ENCODE measurements at regions not wholly inside any gene's neighbourhood (a gene's known extent, or its start where the extent isn't known, plus 50 kb on each side); places are given as distances from the start of the nearest gene placed in this dataset.

DNA sequence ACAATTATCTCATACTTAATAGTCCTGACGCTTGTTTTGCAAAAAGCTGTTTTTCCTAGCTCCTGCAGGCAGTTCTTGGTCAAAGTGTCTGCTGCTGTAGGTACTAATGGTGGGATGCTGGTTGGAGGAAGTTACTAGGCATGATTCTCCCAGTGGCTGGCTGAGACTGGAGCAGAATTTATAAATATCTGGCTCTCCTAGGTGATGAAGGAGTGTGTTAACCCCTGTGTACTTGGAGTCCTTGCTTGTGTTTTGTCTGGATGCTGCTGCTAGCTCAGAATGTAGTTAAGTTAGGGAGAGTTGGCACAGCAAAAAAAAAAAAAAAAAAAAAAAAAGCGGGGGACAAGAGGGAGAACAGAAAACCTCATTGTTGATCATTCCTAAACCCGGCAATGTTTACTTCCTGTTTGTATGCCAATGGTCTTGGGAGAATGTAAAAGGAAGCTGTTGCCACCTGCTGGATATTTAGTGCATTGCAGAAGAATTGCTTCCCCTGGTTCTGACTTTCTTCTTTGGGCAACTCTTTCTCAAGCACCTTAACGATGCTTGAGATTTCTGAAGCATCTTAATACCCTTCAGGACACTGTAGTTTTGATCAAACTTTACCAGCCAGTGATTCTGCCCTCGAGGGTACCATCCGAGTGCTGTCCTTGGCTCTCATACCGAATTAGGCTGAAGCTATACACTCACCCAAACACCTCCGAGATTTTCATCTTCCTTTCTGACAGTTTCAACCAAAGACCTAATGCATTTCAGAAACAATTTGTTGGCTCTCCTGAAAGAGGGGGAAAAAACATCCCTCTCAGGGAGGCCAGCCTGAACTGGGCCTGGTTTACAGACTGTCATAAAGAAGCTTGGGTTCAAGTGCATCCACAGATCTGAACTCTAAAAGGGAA is 71.7 kb upstream of the WWC1 start:
- peak; percentile 62 to 81 (median 76) for DNase-seq (ENCODE audit: low read depth in 4 of 4, low spot score in 3 of 4)

DNA sequence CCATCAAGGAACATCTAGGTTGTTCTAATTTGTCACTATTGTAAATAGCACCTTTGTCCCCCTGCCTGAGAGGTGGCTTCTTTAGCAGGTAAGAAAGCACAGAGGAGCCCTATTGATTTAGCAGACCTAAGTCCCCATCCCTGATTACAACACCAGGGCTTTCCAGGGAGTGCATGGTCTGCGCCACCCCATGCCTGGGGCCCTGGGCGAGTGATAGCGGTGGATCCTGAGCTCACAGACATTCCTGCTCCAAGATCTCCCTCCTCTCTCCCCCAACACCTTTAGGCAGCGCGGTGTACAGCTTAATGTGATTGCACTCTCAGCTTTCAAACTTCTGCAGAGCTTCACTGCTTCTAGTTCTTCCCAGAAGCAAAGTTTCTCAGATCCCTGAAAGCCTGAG is 67.4 kb upstream of the WWC1 start:
- no peak for DNase-seq (ENCODE audit: low read depth in 4 of 4, low spot score in 3 of 4)

DNA sequence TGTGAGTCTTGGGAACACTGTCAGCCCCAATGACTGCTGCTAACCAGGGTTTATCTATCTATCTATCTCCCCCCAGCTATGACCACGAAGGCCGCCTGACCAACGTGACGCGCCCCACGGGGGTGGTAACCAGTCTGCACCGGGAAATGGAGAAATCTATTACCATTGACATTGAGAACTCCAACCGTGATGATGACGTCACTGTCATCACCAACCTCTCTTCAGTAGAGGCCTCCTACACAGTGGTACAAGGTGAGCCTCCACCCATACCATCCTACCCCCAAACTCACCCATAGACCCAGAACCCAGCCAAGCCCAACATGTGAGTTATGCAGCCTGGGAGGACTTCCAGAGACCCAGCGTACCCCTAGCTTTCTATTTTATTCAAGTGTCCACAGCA is 65.4 kb upstream of the WWC1 start:
- DNase-seq (ENCODE audit: low read depth in 4 of 4, low spot score in 3 of 4): no peak

DNA sequence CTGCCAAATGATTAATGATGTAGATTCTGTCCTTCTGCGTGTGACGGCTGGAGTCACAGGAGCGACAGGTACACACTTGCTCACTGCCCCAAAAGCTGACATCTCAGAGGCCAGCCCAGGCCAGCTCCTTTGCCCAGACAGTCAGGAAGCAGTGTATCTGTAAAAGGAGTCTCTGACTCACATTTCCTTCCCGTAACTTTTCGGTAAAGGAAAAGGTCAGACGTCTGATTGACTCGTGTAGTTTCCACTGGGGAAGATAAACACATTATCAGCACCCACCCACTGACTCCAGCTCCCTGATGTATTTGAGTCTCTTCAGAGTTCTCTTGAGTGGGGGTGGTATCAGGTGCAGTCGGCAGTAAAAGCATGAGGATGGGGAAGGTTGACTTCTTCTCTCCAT is 64.4 kb upstream of the WWC1 start:
- no peak for DNase-seq (ENCODE audit: low read depth in 4 of 4, low spot score in 3 of 4)

DNA sequence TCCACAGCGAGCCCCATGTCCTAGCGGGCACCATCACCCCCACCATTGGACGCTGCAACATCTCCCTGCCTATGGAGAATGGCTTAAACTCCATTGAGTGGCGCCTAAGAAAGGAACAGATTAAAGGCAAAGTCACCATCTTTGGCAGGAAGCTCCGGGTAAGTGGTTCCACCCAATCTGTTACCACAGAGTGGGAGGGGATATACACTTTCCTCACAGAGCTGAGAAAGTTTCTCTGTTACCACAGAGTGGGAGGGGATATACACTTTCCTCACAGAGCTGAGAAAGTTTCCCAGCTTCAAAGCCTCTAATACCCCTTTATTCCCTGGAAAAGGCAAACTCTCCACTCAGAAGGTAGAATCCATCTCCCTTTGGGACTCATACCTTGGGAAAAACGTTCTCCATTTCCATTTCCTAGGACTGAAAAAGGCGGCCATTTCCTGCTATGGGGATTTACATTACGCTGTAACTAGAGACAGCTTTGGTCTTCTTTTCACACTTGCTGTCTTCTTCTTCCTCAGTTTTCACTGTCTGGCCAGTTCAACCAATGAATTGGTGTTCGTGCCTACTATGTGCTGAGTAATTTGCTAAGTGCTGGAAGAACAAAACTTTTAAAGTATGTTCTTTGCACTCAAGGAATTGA is 63.4 kb upstream of the WWC1 start:
- DNase-seq (ENCODE audit: low read depth in 4 of 4, low spot score in 3 of 4): no peak

DNA sequence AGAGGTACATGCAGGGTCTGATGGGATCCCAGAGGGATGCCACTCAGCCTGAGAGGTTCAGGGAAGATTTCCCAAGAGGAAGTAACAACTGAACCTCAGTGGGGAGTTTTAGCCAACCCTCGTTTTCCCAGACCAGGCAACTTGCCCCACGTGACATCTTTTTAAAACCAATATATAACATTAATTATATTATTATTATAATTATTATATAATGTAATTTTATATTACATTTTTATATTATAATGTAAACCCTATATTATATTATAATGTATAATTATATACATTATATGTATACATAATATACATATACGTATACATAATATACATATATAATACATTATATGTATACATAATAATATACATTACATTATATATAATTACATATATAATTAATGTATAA is 62.8 kb upstream of the WWC1 start:
- DNase-seq (ENCODE audit: low read depth in 4 of 4, low spot score in 3 of 4): no peak

DNA sequence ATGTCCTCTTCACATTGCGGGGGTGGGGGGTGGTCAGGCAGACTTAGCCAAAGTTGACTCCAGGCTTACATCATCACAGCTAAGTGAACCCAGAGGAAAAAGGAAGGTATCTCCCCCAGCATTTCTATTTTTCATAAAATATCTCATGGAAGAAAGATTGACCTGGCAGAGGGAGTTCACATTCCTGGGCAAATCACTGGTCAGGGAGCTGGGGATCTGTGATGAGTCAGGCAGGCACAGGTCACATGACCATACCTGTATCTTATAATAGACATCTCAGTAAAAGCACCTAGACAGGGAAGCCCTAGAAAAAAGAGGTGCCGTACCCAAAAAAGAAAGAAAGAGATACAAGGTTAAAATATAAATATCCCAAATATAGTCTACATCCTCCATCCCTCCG is 57.3 kb upstream of the WWC1 start:
- DNase-seq (ENCODE audit: low read depth in 4 of 4, low spot score in 3 of 4): no peak

DNA sequence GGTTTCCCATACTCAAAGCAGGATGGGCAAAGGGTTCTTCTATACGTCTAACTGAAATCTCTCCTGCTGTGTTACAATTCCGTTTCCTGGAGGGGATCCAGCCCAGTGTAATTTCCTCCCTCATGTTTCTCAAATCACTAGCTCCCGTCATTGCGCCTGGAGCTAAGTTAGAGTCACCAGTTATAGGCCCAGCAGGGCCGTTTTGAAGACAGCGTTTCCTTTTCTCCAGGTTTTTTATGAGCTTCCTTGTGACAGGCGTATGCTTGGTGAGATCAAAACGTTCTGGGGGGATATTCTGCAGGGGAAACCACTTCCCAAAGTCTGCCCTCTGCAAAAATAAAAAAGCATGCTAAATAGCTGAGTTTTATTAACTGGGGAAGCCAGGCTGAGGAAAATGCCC is 53.0 kb upstream of the WWC1 start:
- DNase-seq (ENCODE audit: low read depth in 4 of 4, low spot score in 3 of 4): no peak

DNA sequence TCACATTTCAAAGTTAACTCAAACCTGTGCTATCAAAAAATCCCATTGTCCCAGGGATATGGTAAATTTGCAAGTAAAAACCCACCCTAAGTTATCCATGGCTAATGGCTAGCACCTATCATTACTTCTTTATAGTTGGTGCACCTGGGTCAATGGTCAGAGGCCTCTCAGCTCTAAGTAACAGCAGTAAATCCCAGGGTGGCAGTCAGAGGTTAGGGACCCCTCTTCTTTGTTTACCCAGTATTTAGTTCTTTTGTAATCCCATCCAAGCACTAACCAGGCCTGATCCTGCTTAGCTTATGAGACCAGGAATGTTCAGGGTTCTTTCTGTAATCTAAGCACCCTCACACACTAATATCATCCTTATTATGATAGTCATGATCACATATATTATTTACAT is 52.1 kb upstream of the WWC1 start:
- DNase-seq (ENCODE audit: low read depth in 4 of 4, low spot score in 3 of 4): no peak
